ENCODE measurements at regions not wholly inside any gene's neighbourhood (a gene's known extent, or its start where the extent isn't known, plus 50 kb on each side); places are given as distances from the start of the nearest gene placed in this dataset.

DNA sequence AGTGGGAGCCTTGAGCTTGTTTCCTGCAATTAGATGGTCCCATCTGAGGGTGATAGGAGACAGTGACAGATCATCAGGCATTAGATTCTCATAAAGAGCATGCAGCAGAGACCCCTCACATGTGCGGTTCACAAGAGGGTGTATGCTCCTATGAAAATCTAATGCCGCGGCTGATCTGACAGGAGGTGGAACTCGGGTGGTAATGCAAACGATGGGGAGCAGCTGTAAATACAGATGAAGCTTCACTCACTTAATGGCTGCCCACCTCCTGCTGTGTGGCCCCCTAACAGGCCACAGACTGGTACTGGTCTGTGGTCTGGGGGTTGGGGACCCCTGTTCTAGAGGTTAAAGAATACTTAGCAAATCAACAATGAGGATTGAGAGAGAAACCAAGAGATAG is 201.5 kb upstream of the PITX2 start:
- H3K27ac ChIP-seq (ENCODE audit: extremely low read depth, low read depth, low read length): no peak overlapping the region
- H3K4me2 ChIP-seq (ENCODE audit: insufficient read depth, low read length): no peak overlapping the region
- H3K36me3 ChIP-seq (ENCODE audit: control insufficient read depth, insufficient read depth, low read length): no peaks in the 10 kb centered on the region
- WGBS (ENCODE audit: insufficient coverage, low coverage, missing lambda C conversion rate): 0% methylated on average over 5 of the region's 5 CpGs
- no peak for ATAC-seq
- POLR2A ChIA-PET: no interaction called here
- no peak overlapping the region for H3K4me3 ChIP-seq
- no peak for DNase-seq (ENCODE audit: extremely low read depth in 1 of 4, low spot score in 3 of 4)
- CTCF ChIA-PET (ENCODE audit: low intra/inter-chr PET ratio): no interaction called here
- no peak for FAIRE-seq
- H3K79me2 ChIP-seq (ENCODE audit: control insufficient read depth, insufficient read depth, low read length): no peaks in the 10 kb centered on the region
- H3K4me1 ChIP-seq (replicated peaks in 1 of 2; ENCODE audit: control insufficient read depth in 2 of 2, insufficient read depth in 2 of 2, low read length in 2 of 2): no peaks in the 10 kb centered on the region
- H4K20me1 ChIP-seq (replicated peaks; ENCODE audit: control insufficient read depth, insufficient read depth, low read length): no peaks in the 10 kb centered on the region
- no TSS peak for BruUV-seq (replicated peaks)
- in situ Hi-C loops (cut with MboI) (no loop called here), intact Hi-C loops (cut with micrococcal nuclease) (no loop called here)
- TF ChIP-seq ZNF133 (CRISPR knock-in tag; IDR thresholded peaks at IDR 0.05) (no peak), BCL6 (CRISPR knock-in tag; IDR thresholded peaks at IDR 0.05) (no peak), SMC3 (conservative IDR thresholded peaks at IDR 0.05; ENCODE audit: insufficient read depth, low read depth, low read length) (no peak), PATZ1 (CRISPR knock-in tag; IDR thresholded peaks at IDR 0.05; ENCODE audit: borderline replicate concordance) (no peak), E2F3 (CRISPR knock-in tag; IDR thresholded peaks at IDR 0.05) (no peak), RERE (CRISPR knock-in tag; IDR thresholded peaks at IDR 0.05; ENCODE audit: borderline replicate concordance) (no peak)
- TF ChIP-seq, protein P1, sequence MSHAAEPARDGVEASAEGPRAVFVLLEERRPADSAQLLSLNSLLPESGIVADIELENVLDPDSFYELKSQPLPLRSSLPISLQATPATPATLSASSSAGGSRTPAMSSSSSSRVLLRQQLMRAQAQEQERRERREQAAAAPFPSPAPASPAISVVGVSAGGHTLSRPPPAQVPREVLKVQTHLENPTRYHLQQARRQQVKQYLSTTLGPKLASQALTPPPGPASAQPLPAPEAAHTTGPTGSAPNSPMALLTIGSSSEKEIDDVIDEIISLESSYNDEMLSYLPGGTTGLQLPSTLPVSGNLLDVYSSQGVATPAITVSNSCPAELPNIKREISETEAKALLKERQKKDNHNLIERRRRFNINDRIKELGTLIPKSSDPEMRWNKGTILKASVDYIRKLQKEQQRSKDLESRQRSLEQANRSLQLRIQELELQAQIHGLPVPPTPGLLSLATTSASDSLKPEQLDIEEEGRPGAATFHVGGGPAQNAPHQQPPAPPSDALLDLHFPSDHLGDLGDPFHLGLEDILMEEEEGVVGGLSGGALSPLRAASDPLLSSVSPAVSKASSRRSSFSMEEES (CRISPR knock-in tag; IDR thresholded peaks at IDR 0.05): no peak
- no peaks in the 10 kb centered on the region for H3K9me1 ChIP-seq (ENCODE audit: control insufficient read depth, insufficient read depth, low read length)
- no peak overlapping the region for H3K9ac ChIP-seq (ENCODE audit: insufficient read depth in 1 of 2, low read depth in 2 of 2, low read length in 2 of 2)
- no peak overlapping the region for H2AFZ ChIP-seq (ENCODE audit: low read depth, low read length)
- H3K27me3 ChIP-seq (ENCODE audit: control insufficient read depth in 2 of 2, insufficient read depth in 2 of 2, low read length in 2 of 2): no peaks in the 10 kb centered on the region
- H3K9me3 ChIP-seq (replicated peaks; ENCODE audit: control insufficient read depth, insufficient read depth, low read depth, low read length): no peaks in the 10 kb centered on the region
